HCT116 (cell line): ENCODE measurements at regions not wholly inside any gene's neighbourhood (a gene's known extent, or its start where the extent isn't known, plus 50 kb on each side); places are given as distances from the start of the nearest gene placed in this dataset.

ENCODE experiments used
- EZH2 ChIP-seq: fragments of 200-600 bp; sonication (generic); IDR thresholded peaks from 2 replicates; pipeline ENCODE4 v1.6.1; 2017; ENCODE audit warnings: antibody characterized with exemption, mixed run types
- POLR2A ChIP-seq: IDR thresholded peaks from 2 replicates; pipeline ENCODE4 v1.7.0; 2011; ENCODE audit warnings: borderline replicate concordance; ENCODE audit not compliant: insufficient read depth, insufficient read length; ENCODE audit errors: extremely low read depth
- POLR2AphosphoS5 ChIP-seq: IDR thresholded peaks from 2 replicates; pipeline ENCODE4 v1.6.1; 2011; ENCODE audit warnings: mild to moderate bottlenecking, low read depth, low read length, moderate library complexity
- RAD21 ChIP-seq: IDR thresholded peaks from 2 replicates; pipeline ENCODE4 v1.6.1; 2012; ENCODE audit warnings: low read depth, mild to moderate bottlenecking
- SIN3A ChIP-seq: IDR thresholded peaks from 2 replicates; pipeline ENCODE4 v1.6.1; 2012; ENCODE audit warnings: low read depth
- SP1 ChIP-seq: IDR thresholded peaks from 2 replicates; pipeline ENCODE4 v1.6.1; 2012; ENCODE audit warnings: low read depth
- SRF ChIP-seq: IDR thresholded peaks from 2 replicates; pipeline ENCODE4 v1.6.1; 2012; ENCODE audit warnings: low read depth
- YY1 ChIP-seq: IDR thresholded peaks from 2 replicates; pipeline ENCODE4 v1.6.1; 2011; ENCODE audit warnings: low read length, low read depth, moderate library complexity, mild to moderate bottlenecking; ENCODE audit not compliant: insufficient replicate concordance; ENCODE audit errors: extremely low read depth
- ZNF274 ChIP-seq: fragments of 200-500 bp; sonication (Bioruptor generic); IDR thresholded peaks from 2 replicates; pipeline ENCODE4 v1.6.1; 2014; ENCODE audit warnings: mild to moderate bottlenecking, low read depth, low read length, inconsistent platforms
- TF ChIP-seq, protein P1 (sequence below), 3 experiments: fragments of 200-600 bp in 1 of 3; sonication (generic) in 1 of 3; IDR thresholded peaks in 2 of 3; conservative IDR thresholded peaks in 1 of 3; 2 replicates each; pipeline ENCODE4 v1.5.1; 2012 to 2017; ENCODE audit warnings: low read depth in 2 of 3, low read length in 2 of 3, antibody characterized with exemption in 1 of 3, borderline replicate concordance in 1 of 3, control low read depth in 1 of 3, mild to moderate bottlenecking in 1 of 3, mixed read lengths in 1 of 3, mixed run types in 1 of 3, moderate library complexity in 1 of 3; ENCODE audit not compliant: insufficient read depth in 1 of 3
- TF ChIP-seq, protein P2 (sequence below): IDR thresholded peaks from 2 replicates; pipeline ENCODE4 v1.6.1; 2012
- TF ChIP-seq, protein P3 (sequence below): IDR thresholded peaks from 2 replicates; pipeline ENCODE4 v1.6.1; 2012

DNA sequence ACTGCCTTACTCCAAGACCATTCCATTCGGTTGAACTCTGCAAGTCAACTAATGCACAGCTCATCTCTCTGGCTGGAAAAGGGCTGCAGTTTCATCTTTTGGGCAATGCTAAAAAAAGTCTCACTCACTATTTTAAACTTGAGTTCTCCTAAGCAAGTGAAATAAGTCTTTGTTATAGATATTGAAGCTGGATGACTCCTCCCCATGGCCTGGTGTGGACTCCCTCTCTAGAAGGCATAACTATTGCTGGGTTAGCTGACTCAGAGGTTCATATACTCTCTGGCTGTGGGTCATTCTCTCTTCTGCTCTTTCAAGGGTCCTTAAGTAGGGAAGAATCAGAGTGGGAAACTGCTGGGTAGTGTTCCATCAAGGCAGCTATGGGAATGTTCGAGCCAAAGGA, 88.0 kb downstream of the XCL2 start:
- TF ChIP-seq, protein P1, sequence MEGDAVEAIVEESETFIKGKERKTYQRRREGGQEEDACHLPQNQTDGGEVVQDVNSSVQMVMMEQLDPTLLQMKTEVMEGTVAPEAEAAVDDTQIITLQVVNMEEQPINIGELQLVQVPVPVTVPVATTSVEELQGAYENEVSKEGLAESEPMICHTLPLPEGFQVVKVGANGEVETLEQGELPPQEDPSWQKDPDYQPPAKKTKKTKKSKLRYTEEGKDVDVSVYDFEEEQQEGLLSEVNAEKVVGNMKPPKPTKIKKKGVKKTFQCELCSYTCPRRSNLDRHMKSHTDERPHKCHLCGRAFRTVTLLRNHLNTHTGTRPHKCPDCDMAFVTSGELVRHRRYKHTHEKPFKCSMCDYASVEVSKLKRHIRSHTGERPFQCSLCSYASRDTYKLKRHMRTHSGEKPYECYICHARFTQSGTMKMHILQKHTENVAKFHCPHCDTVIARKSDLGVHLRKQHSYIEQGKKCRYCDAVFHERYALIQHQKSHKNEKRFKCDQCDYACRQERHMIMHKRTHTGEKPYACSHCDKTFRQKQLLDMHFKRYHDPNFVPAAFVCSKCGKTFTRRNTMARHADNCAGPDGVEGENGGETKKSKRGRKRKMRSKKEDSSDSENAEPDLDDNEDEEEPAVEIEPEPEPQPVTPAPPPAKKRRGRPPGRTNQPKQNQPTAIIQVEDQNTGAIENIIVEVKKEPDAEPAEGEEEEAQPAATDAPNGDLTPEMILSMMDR (IDR thresholded peaks at IDR 0.05 in 2 of 3, conservative IDR thresholded peaks at IDR 0.05 in 1 of 3; ENCODE audit: borderline replicate concordance in 1 of 3, insufficient read depth in 1 of 3, low read depth in 2 of 3, low read length in 2 of 3): no peak
- TF ChIP-seq ZNF274 (no peak), POLR2AphosphoS5 (no peak), POLR2A (no peak), RAD21 (no peak), SIN3A (no peak), SP1 (no peak), EZH2 (no peak), YY1 (no peak), SRF (no peak)
- TF ChIP-seq, protein P2, sequence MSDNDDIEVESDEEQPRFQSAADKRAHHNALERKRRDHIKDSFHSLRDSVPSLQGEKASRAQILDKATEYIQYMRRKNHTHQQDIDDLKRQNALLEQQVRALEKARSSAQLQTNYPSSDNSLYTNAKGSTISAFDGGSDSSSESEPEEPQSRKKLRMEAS: no peak
- TF ChIP-seq, protein P3, sequence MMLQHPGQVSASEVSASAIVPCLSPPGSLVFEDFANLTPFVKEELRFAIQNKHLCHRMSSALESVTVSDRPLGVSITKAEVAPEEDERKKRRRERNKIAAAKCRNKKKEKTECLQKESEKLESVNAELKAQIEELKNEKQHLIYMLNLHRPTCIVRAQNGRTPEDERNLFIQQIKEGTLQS: no peak
